ENCODE measurements at regions not wholly inside any gene's neighbourhood (a gene's known extent, or its start where the extent isn't known, plus 50 kb on each side); places are given as distances from the start of the nearest gene placed in this dataset.
"Not testable (repeated sequence)": the region's sequence is repeated elsewhere in the genome, so short reads cannot be mapped to it uniquely, and the experiment has no call there.

DNA sequence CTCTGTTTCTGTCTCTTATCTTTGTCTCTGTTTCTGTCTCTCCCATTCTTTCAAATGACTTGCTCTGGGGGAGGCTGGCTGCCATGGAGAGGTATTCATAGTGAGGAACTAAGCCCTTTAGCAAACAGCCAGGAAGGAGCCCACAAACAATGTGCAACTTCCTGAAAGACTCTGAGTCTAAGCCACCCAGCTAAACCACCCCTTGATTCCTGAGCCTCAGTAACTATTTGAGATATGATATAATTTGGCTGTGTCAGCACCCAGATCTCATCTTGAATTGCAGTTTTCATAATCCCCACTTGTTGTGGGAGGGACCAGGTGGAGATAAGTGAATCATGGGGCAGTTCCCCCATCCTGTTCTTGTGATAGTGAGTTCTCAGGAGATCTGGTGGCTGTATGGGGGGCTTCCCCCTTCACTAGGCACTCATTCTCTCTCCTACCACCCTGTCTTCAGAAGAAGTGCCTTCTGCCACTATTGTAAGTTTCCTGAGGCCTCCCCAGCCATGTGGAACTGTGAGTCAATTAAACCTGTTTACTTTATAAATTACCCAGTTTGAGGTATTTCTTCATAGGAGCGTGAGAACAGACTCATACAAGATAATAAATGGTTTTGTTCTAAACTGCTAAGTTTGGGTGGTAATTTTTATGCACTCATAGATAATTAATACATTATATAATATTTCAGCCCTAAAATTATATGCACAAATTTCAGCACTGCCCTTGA lies 121.2 kb upstream of the FOXP2 start:
- H3K36me3 Mint-ChIP-seq (ENCODE audit: low read depth): no peaks in the 10 kb centered on the region
- TF ChIP-seq, protein P1, sequence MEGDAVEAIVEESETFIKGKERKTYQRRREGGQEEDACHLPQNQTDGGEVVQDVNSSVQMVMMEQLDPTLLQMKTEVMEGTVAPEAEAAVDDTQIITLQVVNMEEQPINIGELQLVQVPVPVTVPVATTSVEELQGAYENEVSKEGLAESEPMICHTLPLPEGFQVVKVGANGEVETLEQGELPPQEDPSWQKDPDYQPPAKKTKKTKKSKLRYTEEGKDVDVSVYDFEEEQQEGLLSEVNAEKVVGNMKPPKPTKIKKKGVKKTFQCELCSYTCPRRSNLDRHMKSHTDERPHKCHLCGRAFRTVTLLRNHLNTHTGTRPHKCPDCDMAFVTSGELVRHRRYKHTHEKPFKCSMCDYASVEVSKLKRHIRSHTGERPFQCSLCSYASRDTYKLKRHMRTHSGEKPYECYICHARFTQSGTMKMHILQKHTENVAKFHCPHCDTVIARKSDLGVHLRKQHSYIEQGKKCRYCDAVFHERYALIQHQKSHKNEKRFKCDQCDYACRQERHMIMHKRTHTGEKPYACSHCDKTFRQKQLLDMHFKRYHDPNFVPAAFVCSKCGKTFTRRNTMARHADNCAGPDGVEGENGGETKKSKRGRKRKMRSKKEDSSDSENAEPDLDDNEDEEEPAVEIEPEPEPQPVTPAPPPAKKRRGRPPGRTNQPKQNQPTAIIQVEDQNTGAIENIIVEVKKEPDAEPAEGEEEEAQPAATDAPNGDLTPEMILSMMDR (conservative IDR thresholded peaks at IDR 0.05): no peak
- no peak for DNase-seq (ENCODE audit: low read depth, low spot score)
- H3K4me1 Mint-ChIP-seq: no peaks in the 10 kb centered on the region
- no peaks in the 10 kb centered on the region for H3K27me3 Mint-ChIP-seq (ENCODE audit: low read depth)
- no peak overlapping the region for H3K27ac Mint-ChIP-seq (ENCODE audit: unreplicated experiment)
- H3K9me3 Mint-ChIP-seq: no peaks in the 10 kb centered on the region
- no peak overlapping the region for H3K4me3 Mint-ChIP-seq

DNA sequence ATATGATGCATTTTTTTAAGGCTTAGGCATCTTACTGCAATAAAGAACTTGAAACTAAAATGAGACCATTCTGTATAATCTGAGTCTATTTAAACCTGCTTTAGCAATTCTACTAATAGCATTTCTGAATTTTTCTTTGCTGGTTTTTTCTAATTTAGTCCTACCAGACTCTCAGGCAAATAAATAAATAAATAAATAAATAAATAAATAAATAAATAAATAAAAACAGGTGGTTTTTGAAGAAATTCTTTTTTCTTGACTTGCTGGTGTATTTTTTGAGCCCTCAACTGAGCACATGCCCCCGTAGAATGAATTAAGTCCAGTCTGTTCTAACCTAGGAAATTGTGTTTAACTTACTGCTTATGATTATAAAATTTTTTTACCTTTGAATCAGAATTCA lies 134.7 kb upstream of the FOXP2 start:
- TF ChIP-seq, protein P1 (conservative IDR thresholded peaks at IDR 0.05): no peak
- Mint-ChIP-seq H3K36me3 (ENCODE audit: low read depth) (no peaks in the 10 kb centered on the region), H3K27me3 (ENCODE audit: low read depth) (no peaks in the 10 kb centered on the region), H3K4me1 (no peaks in the 10 kb centered on the region), H3K27ac (ENCODE audit: unreplicated experiment) (no peak overlapping the region), H3K4me3 (no peak overlapping the region), H3K9me3 (peaks cover 4% of the 10 kb centered on the region)
- no peak for DNase-seq (ENCODE audit: low read depth, low spot score)

DNA sequence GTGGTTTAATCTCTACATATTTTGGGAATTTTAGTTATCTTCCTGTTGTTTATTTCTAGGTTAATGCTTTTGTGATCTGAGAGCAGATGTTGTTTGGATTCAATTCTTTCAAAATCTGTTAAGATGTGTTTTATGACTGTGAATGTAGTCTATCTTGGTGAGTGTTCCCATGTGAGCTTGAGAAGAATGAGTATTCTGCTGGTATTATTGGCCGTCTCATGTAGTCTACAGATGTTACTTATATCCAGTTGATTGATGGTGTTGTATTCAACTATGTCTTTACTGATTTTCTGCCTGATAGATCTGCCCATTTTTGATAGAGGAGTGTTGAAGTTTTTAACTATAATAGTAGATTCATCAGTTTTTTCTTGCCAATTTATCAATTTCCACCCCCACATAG lies 141.4 kb upstream of the FOXP2 start:
- TF ChIP-seq, protein P1 (conservative IDR thresholded peaks at IDR 0.05): no peak
- no peaks in the 10 kb centered on the region for H3K4me1 Mint-ChIP-seq
- no peak overlapping the region for H3K4me3 Mint-ChIP-seq
- H3K27ac Mint-ChIP-seq (ENCODE audit: unreplicated experiment): no peak overlapping the region
- H3K36me3 Mint-ChIP-seq (ENCODE audit: low read depth): no peaks in the 10 kb centered on the region
- H3K27me3 Mint-ChIP-seq (ENCODE audit: low read depth): no peaks in the 10 kb centered on the region
- DNase-seq (ENCODE audit: low read depth, low spot score): no peak
- H3K9me3 Mint-ChIP-seq: peaks cover 13% of the 10 kb centered on the region

DNA sequence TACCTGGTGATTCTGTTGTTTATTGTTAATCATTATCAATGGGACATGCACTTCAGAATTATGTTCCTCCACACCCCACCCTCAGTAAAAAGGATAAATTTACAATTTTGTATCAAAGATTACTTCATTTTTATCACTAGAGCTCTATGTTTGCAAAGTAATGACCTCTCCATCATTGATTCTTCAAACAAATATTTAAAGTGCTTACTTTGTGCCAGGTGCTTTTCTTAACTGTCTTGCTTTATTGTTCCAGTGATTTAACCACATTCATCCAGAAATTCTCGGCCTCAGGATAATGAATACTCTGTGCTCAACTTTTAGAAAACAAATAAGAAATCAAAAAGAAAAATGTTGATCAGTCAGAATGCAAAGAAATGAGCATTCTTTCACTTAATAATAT lies 144.9 kb upstream of the FOXP2 start:
- TF ChIP-seq, protein P1 (conservative IDR thresholded peaks at IDR 0.05): no peak
- no peak overlapping the region for H3K27ac Mint-ChIP-seq (ENCODE audit: unreplicated experiment)
- peaks cover 15% of the 10 kb centered on the region for H3K9me3 Mint-ChIP-seq
- no peaks in the 10 kb centered on the region for H3K27me3 Mint-ChIP-seq (ENCODE audit: low read depth)
- no peak for DNase-seq (ENCODE audit: low read depth, low spot score)
- no peaks in the 10 kb centered on the region for H3K36me3 Mint-ChIP-seq (ENCODE audit: low read depth)
- H3K4me1 Mint-ChIP-seq: no peaks in the 10 kb centered on the region
- no peak overlapping the region for H3K4me3 Mint-ChIP-seq

DNA sequence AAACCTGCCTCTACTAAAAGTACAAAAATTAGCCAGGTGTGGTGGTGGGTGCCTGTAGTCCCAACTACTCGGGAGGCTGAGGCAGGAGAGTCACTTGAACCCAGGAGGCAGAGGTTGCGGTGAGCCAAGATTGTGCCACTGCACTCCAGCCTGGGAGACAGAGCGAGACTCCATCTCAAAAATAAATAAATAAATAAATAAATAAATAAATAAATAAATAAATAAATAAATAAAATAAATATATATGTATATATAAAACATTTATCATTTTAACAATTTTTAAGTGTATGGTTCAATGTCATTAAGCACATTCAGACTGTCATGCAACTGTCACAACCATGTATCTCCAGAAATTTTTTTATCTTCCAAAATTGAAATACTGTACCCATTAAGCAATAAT lies 147.1 kb upstream of the FOXP2 start:
- peaks cover 11% of the 10 kb centered on the region for H3K9me3 Mint-ChIP-seq
- H3K27ac Mint-ChIP-seq (ENCODE audit: unreplicated experiment); H3K27me3 Mint-ChIP-seq (ENCODE audit: low read depth); DNase-seq (ENCODE audit: low read depth, low spot score); H3K4me3 Mint-ChIP-seq; H3K36me3 Mint-ChIP-seq (ENCODE audit: low read depth); H3K4me1 Mint-ChIP-seq: not testable (repeated sequence)

DNA sequence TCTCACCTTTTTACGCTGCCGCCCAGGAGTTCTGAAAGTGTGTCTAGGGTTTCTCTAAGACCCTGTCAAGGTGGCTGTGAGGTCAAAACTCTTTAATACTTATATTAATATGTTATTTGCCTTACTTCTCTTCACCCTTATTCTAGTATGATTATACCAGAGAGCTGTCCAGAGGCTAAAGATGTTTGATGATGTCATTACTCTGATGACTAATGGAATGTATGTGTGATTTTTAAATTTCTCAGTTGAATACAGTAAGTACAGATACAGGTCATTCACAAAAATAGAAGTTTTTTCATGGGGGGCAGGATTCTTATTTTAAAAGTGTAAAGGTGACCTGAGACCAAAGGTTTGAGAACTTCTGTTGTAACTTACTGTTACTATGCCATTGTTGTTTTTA lies 150.6 kb upstream of the FOXP2 start:
- Mint-ChIP-seq H3K27ac (ENCODE audit: unreplicated experiment) (no peak overlapping the region), H3K4me1 (peaks cover 9% of the 10 kb centered on the region), H3K9me3 (peaks cover 6% of the 10 kb centered on the region), H3K27me3 (ENCODE audit: low read depth) (no peaks in the 10 kb centered on the region), H3K36me3 (ENCODE audit: low read depth) (no peaks in the 10 kb centered on the region), H3K4me3 (no peak overlapping the region)
- TF ChIP-seq, protein P1 (conservative IDR thresholded peaks at IDR 0.05): no peak
- DNase-seq (ENCODE audit: low read depth, low spot score): no peak
